Brain microvascular endothelial cell (primary cell): ENCODE measurements at regions not wholly inside any gene's neighbourhood (a gene's known extent, or its start where the extent isn't known, plus 50 kb on each side); places are given as distances from the start of the nearest gene placed in this dataset.

Source experiments
- DNase-seq: peaks from one replicate; pipeline ENCODE4 v3.0.0-alpha.2; 2020
- H3K27ac ChIP-seq: fragments of 250-450 bp; sonication (Bioruptor Pico); 2 replicates; pipeline ENCODE4 v1.5.1; 2020; ENCODE audit warnings: mild to moderate bottlenecking, moderate library complexity
- H3K27me3 ChIP-seq: fragments of 250-450 bp; sonication (Bioruptor Pico); replicated peaks from 2 replicates; pipeline ENCODE4 v1.5.1; 2020; ENCODE audit warnings: mild to moderate bottlenecking
- H3K36me3 ChIP-seq: fragments of 250-450 bp; sonication (Bioruptor Pico); replicated peaks from 2 replicates; pipeline ENCODE4 v1.5.1; 2020; ENCODE audit warnings: mild to moderate bottlenecking
- H3K4me3 ChIP-seq: 2 replicates; pipeline ENCODE4 v1.5.1; 2011; ENCODE audit warnings: low read depth, mild to moderate bottlenecking, control low read depth, low read length, moderate library complexity
- in situ Hi-C: cut with HindIII; loops from 2 replicates; pipeline ENCODE4 v1.10.0; 2017; ENCODE audit warnings: low sequenced_read_pairs, low pct_ligation_motif_present
- TF ChIP-seq, protein P1 (sequence below): IDR thresholded peaks from 2 replicates; pipeline ENCODE4 v1.5.1; 2011; ENCODE audit warnings: low read depth, mild to moderate bottlenecking, moderate library complexity, low read length, control low read depth, inconsistent platforms; ENCODE audit errors: missing control alignments

DNA sequence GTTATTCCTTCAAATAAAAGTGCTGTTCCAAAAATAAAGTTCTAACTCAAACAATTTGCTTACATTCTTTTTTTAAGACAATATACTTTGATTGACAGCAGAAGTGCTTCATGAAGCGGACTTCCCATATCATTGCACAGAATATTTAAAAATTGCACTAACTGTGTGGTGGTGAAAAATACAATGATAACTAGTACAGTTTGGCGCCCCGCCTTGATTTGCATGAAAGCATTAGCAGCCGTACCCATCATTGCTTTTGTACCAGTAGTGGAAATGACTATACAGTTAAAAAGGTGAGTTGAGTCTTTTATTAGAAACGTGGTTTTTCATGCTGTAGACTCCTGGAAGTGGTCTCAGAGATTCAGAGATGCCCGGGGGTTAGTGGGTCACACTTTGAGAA, 69.5 kb upstream of the MAP3K1 start:
- TF ChIP-seq, protein P1, sequence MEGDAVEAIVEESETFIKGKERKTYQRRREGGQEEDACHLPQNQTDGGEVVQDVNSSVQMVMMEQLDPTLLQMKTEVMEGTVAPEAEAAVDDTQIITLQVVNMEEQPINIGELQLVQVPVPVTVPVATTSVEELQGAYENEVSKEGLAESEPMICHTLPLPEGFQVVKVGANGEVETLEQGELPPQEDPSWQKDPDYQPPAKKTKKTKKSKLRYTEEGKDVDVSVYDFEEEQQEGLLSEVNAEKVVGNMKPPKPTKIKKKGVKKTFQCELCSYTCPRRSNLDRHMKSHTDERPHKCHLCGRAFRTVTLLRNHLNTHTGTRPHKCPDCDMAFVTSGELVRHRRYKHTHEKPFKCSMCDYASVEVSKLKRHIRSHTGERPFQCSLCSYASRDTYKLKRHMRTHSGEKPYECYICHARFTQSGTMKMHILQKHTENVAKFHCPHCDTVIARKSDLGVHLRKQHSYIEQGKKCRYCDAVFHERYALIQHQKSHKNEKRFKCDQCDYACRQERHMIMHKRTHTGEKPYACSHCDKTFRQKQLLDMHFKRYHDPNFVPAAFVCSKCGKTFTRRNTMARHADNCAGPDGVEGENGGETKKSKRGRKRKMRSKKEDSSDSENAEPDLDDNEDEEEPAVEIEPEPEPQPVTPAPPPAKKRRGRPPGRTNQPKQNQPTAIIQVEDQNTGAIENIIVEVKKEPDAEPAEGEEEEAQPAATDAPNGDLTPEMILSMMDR, result no peak
- no peak for DNase-seq
- in situ Hi-C loops, result no loop called here

DNA sequence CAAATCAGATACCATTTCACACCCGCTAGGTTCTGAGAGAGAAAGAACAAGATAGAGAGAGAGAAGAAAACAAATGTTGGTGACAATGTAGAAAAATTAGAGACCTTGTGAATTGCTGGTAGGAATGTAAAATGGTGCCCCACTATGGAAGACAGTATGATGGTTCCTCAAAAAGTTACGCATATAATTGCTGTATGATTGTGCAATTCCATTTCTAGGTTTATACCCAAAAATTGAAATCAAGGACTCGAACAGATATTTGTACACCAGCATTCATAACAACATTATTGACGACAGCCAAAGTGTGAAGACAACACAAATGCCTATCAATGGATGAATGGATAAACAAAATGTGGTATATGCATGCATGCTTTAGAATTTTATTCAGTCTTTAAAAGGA, 74.5 kb upstream of the MAP3K1 start:
- Histone ChIP-seq H3K27me3 (no peaks in the 10 kb centered on the region), H3K27ac (no peak overlapping the region), H3K36me3 (no peaks in the 10 kb centered on the region), H3K4me3 (no peak overlapping the region)
- TF ChIP-seq, protein P1, result no peak
- in situ Hi-C loops, result no loop called here
- DNase-seq, result no peak

More for the DNA sequence above, 69.5 kb upstream of the MAP3K1 start:
- H3K27ac ChIP-seq, result no peak overlapping the region
- H3K27me3 ChIP-seq, result no peaks in the 10 kb centered on the region
- H3K4me3 ChIP-seq, result no peak overlapping the region
- H3K36me3 ChIP-seq, result no peaks in the 10 kb centered on the region

DNA sequence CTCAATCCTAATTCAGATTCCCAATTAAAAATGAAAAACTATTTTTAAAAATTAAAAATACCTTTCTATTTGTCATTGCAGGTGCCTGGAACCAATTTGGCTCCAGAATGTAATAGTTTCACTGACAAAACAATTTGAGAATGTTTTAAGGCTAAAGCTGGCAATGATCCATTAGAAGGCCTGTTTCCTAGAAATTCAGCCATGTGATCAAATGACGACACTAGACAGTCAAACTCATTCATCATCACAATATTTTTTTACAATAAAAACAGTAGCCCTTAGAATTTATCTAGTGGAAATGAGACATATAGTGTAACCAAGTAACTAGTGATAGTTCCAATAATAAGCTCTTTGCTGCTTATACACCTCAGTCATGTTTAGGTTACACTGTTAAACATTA, 75.4 kb upstream of the MAP3K1 start:
- H3K27ac ChIP-seq, result no peak overlapping the region
- TF ChIP-seq, protein P1, result no peak
- no peaks in the 10 kb centered on the region for H3K36me3 ChIP-seq
- in situ Hi-C loops, result no loop called here
- H3K27me3 ChIP-seq, result no peaks in the 10 kb centered on the region
- no peak for DNase-seq
- no peak overlapping the region for H3K4me3 ChIP-seq

DNA sequence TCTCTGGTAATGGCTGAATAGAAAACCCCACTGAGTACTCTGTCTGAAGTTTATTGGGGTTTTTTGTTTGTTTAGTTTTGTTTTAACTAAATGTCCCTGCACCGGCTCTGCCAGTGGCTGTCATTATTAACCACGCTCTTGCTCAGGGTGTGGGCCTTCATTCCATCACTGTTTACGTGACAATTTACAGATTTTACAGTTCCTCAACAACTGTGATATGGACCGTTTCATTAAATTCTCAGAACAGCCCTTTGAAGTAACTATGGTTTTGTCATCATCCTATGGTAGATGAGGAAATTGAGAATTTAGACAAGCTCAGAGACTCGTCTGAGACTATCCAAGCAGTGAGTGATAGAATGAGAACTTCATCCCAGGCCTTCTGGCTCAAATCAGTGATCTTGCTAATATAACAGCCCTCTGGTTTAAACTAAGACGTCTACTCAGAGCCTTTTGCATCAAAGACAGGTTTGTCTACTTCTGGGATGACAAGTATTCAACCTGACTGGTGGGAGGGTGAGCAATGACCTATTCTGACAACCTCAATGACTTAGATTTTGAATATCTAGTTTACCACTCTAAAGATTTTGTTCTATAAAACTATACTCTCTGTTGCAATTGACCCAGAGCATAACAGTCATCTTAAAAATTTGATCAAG, 77.3 kb upstream of the MAP3K1 start:
- Histone ChIP-seq H3K27me3 (no peaks in the 10 kb centered on the region), H3K4me3 (no peak overlapping the region), H3K27ac (no peak overlapping the region), H3K36me3 (no peaks in the 10 kb centered on the region)
- no peak for DNase-seq
- in situ Hi-C loops, result no loop called here
- TF ChIP-seq, protein P1, result no peak

DNA sequence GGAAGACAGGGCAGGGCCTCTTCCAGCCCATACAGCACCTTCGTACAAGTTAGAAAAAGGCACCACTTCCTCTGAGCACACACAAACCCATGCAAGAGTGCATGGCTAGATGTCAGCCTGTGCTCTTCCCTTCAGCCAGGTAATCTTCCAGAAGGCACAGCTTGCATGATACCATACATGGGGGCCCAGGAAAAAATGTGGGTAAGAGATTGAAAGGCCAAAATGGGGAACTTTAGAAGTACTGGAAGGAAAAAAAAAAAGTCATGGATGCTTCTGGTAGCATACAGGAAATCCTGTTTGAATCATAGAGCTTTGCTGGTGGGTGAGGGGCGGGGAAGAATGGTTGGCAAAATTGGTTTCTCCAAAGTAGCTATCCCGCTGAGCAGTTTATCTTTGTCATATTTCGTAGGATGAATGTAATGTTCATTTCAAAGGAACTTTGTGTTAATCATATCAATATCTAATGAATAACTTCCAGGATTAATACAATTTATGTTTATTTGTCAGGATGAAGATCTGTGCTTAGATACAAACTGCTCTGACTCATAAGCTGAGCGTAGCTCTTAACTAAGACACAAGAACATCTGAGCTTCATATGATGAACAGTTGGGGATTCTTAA, 78.2 kb upstream of the MAP3K1 start:
- Histone ChIP-seq H3K36me3 (no peaks in the 10 kb centered on the region), H3K27me3 (no peaks in the 10 kb centered on the region), H3K27ac (no peak overlapping the region), H3K4me3 (no peak overlapping the region)
- DNase-seq, result peak; percentile 5
- TF ChIP-seq, protein P1, result no peak
- in situ Hi-C loops, result no loop called here
